Liver (tissue), 8 donors: ENCODE measurements at regions not wholly inside any gene's neighbourhood (a gene's known extent, or its start where the extent isn't known, plus 50 kb on each side); places are given as distances from the start of the nearest gene placed in this dataset.

Experiments used
- DNase-seq: peaks from one replicate; pipeline ENCODE4 v3.0.0-alpha.2; 2017; ENCODE audit warnings: low spot score
- H3K27ac ChIP-seq, 2 donors: one replicate each; pipeline ENCODE4 v1.7.0; 2013; ENCODE audit warnings: inconsistent platforms in 2 of 2, low read length in 2 of 2, control low read depth in 1 of 2, low read depth in 1 of 2, mild to moderate bottlenecking in 1 of 2
- H3K27me3 ChIP-seq, 4 donors: one replicate each; pipeline versions ENCODE4 v1.6.1 to v1.7.0; 2013; ENCODE audit warnings: low read length in 3 of 4, inconsistent platforms in 1 of 4, mild to moderate bottlenecking in 1 of 4, moderate library complexity in 1 of 4; ENCODE audit not compliant: control insufficient read depth in 4 of 4, insufficient read depth in 4 of 4
- H3K36me3 ChIP-seq, 4 donors: one replicate each; pipeline versions ENCODE4 v1.6.1 to v1.7.0; 2013; ENCODE audit warnings: low read length in 3 of 4, mild to moderate bottlenecking in 3 of 4, low read depth in 1 of 4, moderate library complexity in 1 of 4; ENCODE audit not compliant: control insufficient read depth in 4 of 4, insufficient read depth in 3 of 4
- H3K4me1 ChIP-seq, 4 donors: one replicate each; pipeline versions ENCODE4 v1.6.1 to v1.7.0; 2013; ENCODE audit warnings: low read length in 3 of 4, mild to moderate bottlenecking in 3 of 4, moderate library complexity in 1 of 4; ENCODE audit not compliant: control insufficient read depth in 4 of 4, insufficient read depth in 4 of 4
- H3K4me3 ChIP-seq, 3 donors: one replicate each; pipeline versions ENCODE4 v1.6.1 to v1.7.0; 2013; ENCODE audit warnings: low read length in 3 of 3, control low read depth in 1 of 3, low read depth in 1 of 3, mild to moderate bottlenecking in 1 of 3
- H3K9ac ChIP-seq, 2 donors: one replicate each; pipeline ENCODE4 v1.7.0; 2013; ENCODE audit warnings: low read length in 2 of 2, mild to moderate bottlenecking in 2 of 2, moderate library complexity in 2 of 2, control low read depth in 1 of 2, low read depth in 1 of 2
- H3K9me3 ChIP-seq, 4 donors: one replicate each; pipeline versions ENCODE4 v1.6.1 to v1.7.0; 2013; ENCODE audit warnings: low read length in 3 of 4; ENCODE audit not compliant: control insufficient read depth in 4 of 4
- EGR1 ChIP-seq, 2 donors: IDR thresholded peaks; 2 replicates each; pipeline ENCODE4 v1.6.1; 2016 to 2018; ENCODE audit warnings: antibody characterized with exemption in 2 of 2, low read depth in 2 of 2
- FOXA1 ChIP-seq: IDR thresholded peaks from 2 replicates; pipeline ENCODE4 v1.6.1; 2016; ENCODE audit warnings: antibody characterized with exemption
- GABPA ChIP-seq, 2 donors: IDR thresholded peaks in 1 of 2; conservative IDR thresholded peaks in 1 of 2; 2 replicates each; pipeline ENCODE4 v1.6.1; 2016; ENCODE audit warnings: antibody characterized with exemption in 2 of 2, mild to moderate bottlenecking in 1 of 2, moderate library complexity in 1 of 2
- HNF4A ChIP-seq, 2 donors: conservative IDR thresholded peaks; 2 replicates each; pipeline ENCODE4 v1.6.1; 2016; ENCODE audit warnings: antibody characterized with exemption in 2 of 2, mild to moderate bottlenecking in 2 of 2
- HNF4G ChIP-seq: IDR thresholded peaks from 2 replicates; pipeline ENCODE4 v1.6.1; 2016; ENCODE audit warnings: antibody characterized with exemption
- JUND ChIP-seq, 2 donors: IDR thresholded peaks; 2 replicates each; pipeline ENCODE4 v1.6.1; 2016; ENCODE audit warnings: antibody characterized with exemption in 2 of 2
- NR2F2 ChIP-seq: IDR thresholded peaks from 2 replicates; pipeline ENCODE4 v1.6.1; 2016; ENCODE audit warnings: antibody characterized with exemption
- RAD21 ChIP-seq, 2 donors: IDR thresholded peaks; 2 replicates each; pipeline ENCODE4 v1.6.1; 2016; ENCODE audit warnings: antibody characterized with exemption in 2 of 2, mild to moderate bottlenecking in 2 of 2
- RXRA ChIP-seq, 2 donors: IDR thresholded peaks; 2 replicates each; pipeline ENCODE4 v1.6.1; 2017 to 2018; ENCODE audit warnings: antibody characterized with exemption in 2 of 2, mild to moderate bottlenecking in 1 of 2
- SP1 ChIP-seq: IDR thresholded peaks from 2 replicates; pipeline ENCODE4 v1.6.1; 2018; ENCODE audit warnings: antibody characterized with exemption, mild to moderate bottlenecking
- YY1 ChIP-seq: IDR thresholded peaks from 2 replicates; pipeline ENCODE4 v1.6.1; 2016; ENCODE audit warnings: antibody characterized with exemption, mild to moderate bottlenecking
- WGBS: extraction: QIAGEN DNeasy Blood & Tissue Kit; methylation state at CpG from one replicate; pipeline ENCODE4 v1.1.7; 2013; 5-methylcytosine and 5-hydroxymethylcytosine counted together
- TF ChIP-seq, protein P1 (sequence below): fragments of 150-350 bp; IDR thresholded peaks from 2 replicates; pipeline ENCODE4 v1.5.1; 2017; ENCODE audit warnings: improper control_type of control experiment, low read depth, low read length; ENCODE audit not compliant: missing input control
- TF ChIP-seq, protein P2 (sequence below): IDR thresholded peaks from 2 replicates; pipeline ENCODE4 v1.6.1; 2016; ENCODE audit warnings: antibody characterized with exemption
- TF ChIP-seq, protein P3 (sequence below): IDR thresholded peaks from 2 replicates; pipeline ENCODE4 v1.6.1; 2016; ENCODE audit warnings: antibody characterized with exemption
- TF ChIP-seq, protein P4 (sequence below): IDR thresholded peaks from 2 replicates; pipeline ENCODE4 v1.6.1; 2016; ENCODE audit warnings: antibody characterized with exemption
- TF ChIP-seq, protein P5 (sequence below): IDR thresholded peaks from 2 replicates; pipeline ENCODE4 v1.6.1; 2016; ENCODE audit warnings: antibody characterized with exemption, mild to moderate bottlenecking
- donor health status: healthy.
- donor health status: healthy.
- donor health status: healthy.
- donor health status: healthy.
- donor health status: healthy.

DNA sequence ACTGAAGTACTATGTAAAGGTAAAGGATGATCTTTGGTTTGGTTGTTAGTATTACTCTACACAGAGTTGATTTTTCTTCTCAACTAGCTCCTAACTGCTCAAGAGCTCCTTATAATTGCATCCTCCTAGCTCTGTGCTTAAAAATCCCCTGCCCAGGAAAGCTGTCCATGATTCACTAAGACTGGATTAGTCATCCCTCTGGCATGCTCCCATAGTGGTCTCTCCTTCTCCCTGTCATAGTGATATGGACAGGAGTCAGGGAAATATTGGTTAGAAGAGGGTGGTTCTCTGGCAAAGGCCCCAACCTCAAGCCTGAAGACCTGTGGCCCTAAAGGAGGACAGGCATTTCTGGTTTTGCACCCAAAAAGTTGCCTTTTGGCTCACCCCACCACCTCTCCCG, 242.3 kb upstream of the KCNIP4 start:
- H3K9ac ChIP-seq = no peak overlapping the region
- H3K27ac ChIP-seq = no peak overlapping the region
- DNase-seq = no peak
- no peaks in the 10 kb centered on the region for H3K27me3 ChIP-seq
- 79% methylated on average over 1 of the region's 1 CpG for WGBS
- H3K9me3 ChIP-seq = no peaks in the 10 kb centered on the region
- H3K4me3 ChIP-seq = no peak overlapping the region
- H3K36me3 ChIP-seq = no peaks in the 10 kb centered on the region
- H3K4me1 ChIP-seq = no peaks in the 10 kb centered on the region
- TF ChIP-seq FOXA1 (no peak), HNF4A (conservative IDR thresholded peaks at IDR 0.05) (no peak), EGR1 (IDR thresholded peaks at IDR 0.05; ENCODE audit: low read depth in 2 of 2) (no peak), RAD21 (IDR thresholded peaks at IDR 0.05) (no peak), SP1 (no peak), YY1 (no peak)
- TF ChIP-seq, protein P1, sequence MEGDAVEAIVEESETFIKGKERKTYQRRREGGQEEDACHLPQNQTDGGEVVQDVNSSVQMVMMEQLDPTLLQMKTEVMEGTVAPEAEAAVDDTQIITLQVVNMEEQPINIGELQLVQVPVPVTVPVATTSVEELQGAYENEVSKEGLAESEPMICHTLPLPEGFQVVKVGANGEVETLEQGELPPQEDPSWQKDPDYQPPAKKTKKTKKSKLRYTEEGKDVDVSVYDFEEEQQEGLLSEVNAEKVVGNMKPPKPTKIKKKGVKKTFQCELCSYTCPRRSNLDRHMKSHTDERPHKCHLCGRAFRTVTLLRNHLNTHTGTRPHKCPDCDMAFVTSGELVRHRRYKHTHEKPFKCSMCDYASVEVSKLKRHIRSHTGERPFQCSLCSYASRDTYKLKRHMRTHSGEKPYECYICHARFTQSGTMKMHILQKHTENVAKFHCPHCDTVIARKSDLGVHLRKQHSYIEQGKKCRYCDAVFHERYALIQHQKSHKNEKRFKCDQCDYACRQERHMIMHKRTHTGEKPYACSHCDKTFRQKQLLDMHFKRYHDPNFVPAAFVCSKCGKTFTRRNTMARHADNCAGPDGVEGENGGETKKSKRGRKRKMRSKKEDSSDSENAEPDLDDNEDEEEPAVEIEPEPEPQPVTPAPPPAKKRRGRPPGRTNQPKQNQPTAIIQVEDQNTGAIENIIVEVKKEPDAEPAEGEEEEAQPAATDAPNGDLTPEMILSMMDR = no peak
- TF ChIP-seq, protein P2, sequence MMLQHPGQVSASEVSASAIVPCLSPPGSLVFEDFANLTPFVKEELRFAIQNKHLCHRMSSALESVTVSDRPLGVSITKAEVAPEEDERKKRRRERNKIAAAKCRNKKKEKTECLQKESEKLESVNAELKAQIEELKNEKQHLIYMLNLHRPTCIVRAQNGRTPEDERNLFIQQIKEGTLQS = no peak
- TF ChIP-seq, protein P3, sequence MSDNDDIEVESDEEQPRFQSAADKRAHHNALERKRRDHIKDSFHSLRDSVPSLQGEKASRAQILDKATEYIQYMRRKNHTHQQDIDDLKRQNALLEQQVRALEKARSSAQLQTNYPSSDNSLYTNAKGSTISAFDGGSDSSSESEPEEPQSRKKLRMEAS = no peak

DNA sequence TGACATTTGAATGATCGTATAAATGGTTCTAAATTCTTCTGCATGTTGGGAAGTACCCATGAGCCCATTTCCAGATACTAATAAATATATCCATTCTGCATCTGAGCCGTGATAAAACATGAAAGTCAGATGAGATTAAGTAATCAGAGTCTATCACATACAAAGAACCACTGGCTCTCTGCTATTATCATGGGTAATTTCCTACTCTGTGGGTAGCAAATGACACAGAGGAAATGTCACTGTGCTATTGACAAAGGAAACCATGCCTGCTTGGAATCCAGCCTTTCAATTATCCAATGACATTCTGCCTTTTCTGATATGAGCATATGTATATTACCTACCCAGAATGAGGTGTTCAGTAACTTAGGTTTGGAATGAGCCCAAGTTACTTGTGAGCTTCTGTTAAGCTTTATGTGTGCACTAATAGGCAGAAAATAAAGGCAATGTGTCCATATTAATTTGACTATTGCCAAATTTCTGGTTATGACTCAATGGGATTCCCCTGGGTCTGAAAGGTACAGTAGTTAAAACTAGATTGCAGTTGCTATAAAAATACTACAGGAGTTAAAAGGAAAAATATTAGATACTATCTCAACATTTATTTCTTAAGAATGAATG, 238.7 kb upstream of the KCNIP4 start:
- TF ChIP-seq YY1 = no peak
- no peaks in the 10 kb centered on the region for H3K27me3 ChIP-seq
- H3K4me1 ChIP-seq = no peaks in the 10 kb centered on the region
- H3K27ac ChIP-seq = no peak overlapping the region
- no peak overlapping the region for H3K9ac ChIP-seq
- DNase-seq = no peak
- H3K9me3 ChIP-seq = no peaks in the 10 kb centered on the region
- no peak overlapping the region for H3K4me3 ChIP-seq
- 61% methylated on average over 2 of the region's 2 CpGs for WGBS
- no peaks in the 10 kb centered on the region for H3K36me3 ChIP-seq

DNA sequence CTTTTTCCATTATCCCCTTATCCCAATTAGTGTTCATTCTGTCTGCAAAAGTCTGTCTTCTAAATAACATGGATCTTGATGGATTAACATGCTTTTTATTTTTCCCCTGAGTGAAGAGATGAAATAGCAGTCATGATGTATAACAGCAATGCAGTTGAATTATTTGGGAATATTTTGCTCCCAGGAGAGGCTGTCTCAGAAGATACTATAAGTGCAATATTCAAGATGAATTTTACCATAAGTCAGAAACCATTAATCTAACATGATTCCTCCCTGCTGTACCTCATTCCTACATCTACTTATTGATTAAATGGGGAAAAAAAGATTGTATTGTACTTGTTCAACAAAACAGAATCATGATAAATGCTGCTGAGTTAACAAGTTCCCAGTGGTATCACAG, 233.2 kb upstream of the KCNIP4 start:
- Histone ChIP-seq H3K9me3 (no peaks in the 10 kb centered on the region), H3K4me3 (no peak overlapping the region), H3K27me3 (peaks cover 0 to 3% (median 0%) of the 10 kb centered on the region in 4 donors), H3K27ac (no peak overlapping the region), H3K36me3 (no peaks in the 10 kb centered on the region), H3K4me1 (no peaks in the 10 kb centered on the region), H3K9ac (no peak overlapping the region)
- no peak for DNase-seq
- TF ChIP-seq, protein P3 = no peak
- TF ChIP-seq HNF4G (no peak), HNF4A (conservative IDR thresholded peaks at IDR 0.05) (no peak), EGR1 (IDR thresholded peaks at IDR 0.05; ENCODE audit: low read depth in 2 of 2) (no peak), RAD21 (IDR thresholded peaks at IDR 0.05) (no peak), GABPA (IDR thresholded peaks at IDR 0.05 in 1 of 2, conservative IDR thresholded peaks at IDR 0.05 in 1 of 2) (no peak), RXRA (IDR thresholded peaks at IDR 0.05) (no peak), FOXA1 (no peak), JUND (IDR thresholded peaks at IDR 0.05) (no peak), NR2F2 (no peak), SP1 (no peak)
- TF ChIP-seq, protein P4, sequence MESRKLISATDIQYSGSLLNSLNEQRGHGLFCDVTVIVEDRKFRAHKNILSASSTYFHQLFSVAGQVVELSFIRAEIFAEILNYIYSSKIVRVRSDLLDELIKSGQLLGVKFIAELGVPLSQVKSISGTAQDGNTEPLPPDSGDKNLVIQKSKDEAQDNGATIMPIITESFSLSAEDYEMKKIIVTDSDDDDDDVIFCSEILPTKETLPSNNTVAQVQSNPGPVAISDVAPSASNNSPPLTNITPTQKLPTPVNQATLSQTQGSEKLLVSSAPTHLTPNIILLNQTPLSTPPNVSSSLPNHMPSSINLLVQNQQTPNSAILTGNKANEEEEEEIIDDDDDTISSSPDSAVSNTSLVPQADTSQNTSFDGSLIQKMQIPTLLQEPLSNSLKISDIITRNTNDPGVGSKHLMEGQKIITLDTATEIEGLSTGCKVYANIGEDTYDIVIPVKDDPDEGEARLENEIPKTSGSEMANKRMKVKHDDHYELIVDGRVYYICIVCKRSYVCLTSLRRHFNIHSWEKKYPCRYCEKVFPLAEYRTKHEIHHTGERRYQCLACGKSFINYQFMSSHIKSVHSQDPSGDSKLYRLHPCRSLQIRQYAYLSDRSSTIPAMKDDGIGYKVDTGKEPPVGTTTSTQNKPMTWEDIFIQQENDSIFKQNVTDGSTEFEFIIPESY = no peak
- TF ChIP-seq, protein P2 = no peak
- TF ChIP-seq, protein P1 = no peak
- TF ChIP-seq, protein P5, sequence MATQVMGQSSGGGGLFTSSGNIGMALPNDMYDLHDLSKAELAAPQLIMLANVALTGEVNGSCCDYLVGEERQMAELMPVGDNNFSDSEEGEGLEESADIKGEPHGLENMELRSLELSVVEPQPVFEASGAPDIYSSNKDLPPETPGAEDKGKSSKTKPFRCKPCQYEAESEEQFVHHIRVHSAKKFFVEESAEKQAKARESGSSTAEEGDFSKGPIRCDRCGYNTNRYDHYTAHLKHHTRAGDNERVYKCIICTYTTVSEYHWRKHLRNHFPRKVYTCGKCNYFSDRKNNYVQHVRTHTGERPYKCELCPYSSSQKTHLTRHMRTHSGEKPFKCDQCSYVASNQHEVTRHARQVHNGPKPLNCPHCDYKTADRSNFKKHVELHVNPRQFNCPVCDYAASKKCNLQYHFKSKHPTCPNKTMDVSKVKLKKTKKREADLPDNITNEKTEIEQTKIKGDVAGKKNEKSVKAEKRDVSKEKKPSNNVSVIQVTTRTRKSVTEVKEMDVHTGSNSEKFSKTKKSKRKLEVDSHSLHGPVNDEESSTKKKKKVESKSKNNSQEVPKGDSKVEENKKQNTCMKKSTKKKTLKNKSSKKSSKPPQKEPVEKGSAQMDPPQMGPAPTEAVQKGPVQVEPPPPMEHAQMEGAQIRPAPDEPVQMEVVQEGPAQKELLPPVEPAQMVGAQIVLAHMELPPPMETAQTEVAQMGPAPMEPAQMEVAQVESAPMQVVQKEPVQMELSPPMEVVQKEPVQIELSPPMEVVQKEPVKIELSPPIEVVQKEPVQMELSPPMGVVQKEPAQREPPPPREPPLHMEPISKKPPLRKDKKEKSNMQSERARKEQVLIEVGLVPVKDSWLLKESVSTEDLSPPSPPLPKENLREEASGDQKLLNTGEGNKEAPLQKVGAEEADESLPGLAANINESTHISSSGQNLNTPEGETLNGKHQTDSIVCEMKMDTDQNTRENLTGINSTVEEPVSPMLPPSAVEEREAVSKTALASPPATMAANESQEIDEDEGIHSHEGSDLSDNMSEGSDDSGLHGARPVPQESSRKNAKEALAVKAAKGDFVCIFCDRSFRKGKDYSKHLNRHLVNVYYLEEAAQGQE = no peak
